ENCODE measurements at regions not wholly inside any gene's neighbourhood (a gene's known extent, or its start where the extent isn't known, plus 50 kb on each side); places are given as distances from the start of the nearest gene placed in this dataset.

DNA sequence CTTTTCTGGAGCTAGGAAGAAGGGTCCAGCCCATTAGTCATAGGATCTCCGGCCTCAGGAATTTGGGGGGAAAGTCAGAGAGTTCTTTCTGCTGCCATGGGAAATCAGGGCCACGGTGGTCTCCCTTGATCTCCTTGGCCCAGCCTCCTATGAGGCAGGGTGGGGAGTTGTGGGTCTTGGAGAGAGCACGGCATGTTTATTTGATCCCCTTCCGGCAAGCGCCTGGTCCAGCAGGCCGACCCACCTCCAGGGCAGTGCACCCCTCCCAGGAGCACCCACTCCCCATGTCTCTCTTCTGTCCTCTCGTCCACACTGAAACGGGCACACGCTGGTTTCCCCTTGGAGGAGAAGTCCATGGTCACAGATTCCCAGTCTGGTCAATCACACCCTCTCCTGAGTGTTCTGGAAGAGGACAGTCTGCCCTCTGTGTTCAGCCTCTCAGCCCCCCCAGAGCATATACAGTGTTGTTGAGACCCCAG lies 464.6 kb upstream of the HS6ST1 start:
- TF ChIP-seq, protein P1, sequence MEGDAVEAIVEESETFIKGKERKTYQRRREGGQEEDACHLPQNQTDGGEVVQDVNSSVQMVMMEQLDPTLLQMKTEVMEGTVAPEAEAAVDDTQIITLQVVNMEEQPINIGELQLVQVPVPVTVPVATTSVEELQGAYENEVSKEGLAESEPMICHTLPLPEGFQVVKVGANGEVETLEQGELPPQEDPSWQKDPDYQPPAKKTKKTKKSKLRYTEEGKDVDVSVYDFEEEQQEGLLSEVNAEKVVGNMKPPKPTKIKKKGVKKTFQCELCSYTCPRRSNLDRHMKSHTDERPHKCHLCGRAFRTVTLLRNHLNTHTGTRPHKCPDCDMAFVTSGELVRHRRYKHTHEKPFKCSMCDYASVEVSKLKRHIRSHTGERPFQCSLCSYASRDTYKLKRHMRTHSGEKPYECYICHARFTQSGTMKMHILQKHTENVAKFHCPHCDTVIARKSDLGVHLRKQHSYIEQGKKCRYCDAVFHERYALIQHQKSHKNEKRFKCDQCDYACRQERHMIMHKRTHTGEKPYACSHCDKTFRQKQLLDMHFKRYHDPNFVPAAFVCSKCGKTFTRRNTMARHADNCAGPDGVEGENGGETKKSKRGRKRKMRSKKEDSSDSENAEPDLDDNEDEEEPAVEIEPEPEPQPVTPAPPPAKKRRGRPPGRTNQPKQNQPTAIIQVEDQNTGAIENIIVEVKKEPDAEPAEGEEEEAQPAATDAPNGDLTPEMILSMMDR (IDR thresholded peaks at IDR 0.05): no peak
- TF ChIP-seq POLR2A (IDR thresholded peaks at IDR 0.05): no peak
